Neural cell (in vitro differentiated cells): ENCODE measurements at regions not wholly inside any gene's neighbourhood (a gene's known extent, or its start where the extent isn't known, plus 50 kb on each side); places are given as distances from the start of the nearest gene placed in this dataset.

Source experiments
- H2AFZ ChIP-seq: fragments of 200-600, 300-800 bp; sonication (generic), shearing (Covaris generic); 2 replicates; pipeline ENCODE4 v1.6.0; 2014; ENCODE audit warnings: low read depth, mild to moderate bottlenecking, antibody characterized with exemption, low read length, moderate library complexity
- H3F3A ChIP-seq: fragments of 200-600 bp; shearing (Covaris generic); 2 replicates; pipeline ENCODE4 v1.6.1; 2016; ENCODE audit warnings: mild to moderate bottlenecking, moderate library complexity, mixed read lengths, antibody characterized with exemption, low read length; ENCODE audit not compliant: insufficient read depth, poor library complexity, severe bottlenecking
- H3K27ac ChIP-seq: fragments of 200-600, 300-800 bp; sonication (generic), shearing (Covaris generic); 2 replicates; pipeline ENCODE4 v1.5.1; 2014; ENCODE audit warnings: mild to moderate bottlenecking, low read length, moderate library complexity
- H3K27me3 ChIP-seq: fragments of 300-800, 200-600 bp; sonication (generic), shearing (Covaris generic); 2 replicates; pipeline ENCODE4 v1.6.0; 2014; ENCODE audit warnings: mild to moderate bottlenecking, low read depth, low read length, moderate library complexity; ENCODE audit not compliant: insufficient read depth
- H3K36me3 ChIP-seq: fragments of 300-800, 200-600 bp; sonication (generic), shearing (Covaris generic); 2 replicates; pipeline ENCODE4 v1.5.1; 2014; ENCODE audit warnings: mild to moderate bottlenecking, antibody characterized with exemption, low read length, moderate library complexity; ENCODE audit not compliant: insufficient read depth
- H3K4me2 ChIP-seq: fragments of 300-800, 200-600 bp; sonication (generic), shearing (Covaris generic); 2 replicates; pipeline ENCODE4 v1.6.0; 2014; ENCODE audit warnings: mild to moderate bottlenecking, low read length
- H3K4me3 ChIP-seq: fragments of 300-800, 200-600 bp; sonication (generic), shearing (Covaris generic); 2 replicates; pipeline ENCODE4 v1.5.1; 2014; ENCODE audit warnings: mild to moderate bottlenecking, low read length, moderate library complexity
- H3K79me2 ChIP-seq: fragments of 200-600 bp; shearing (Covaris generic); replicated peaks from 2 replicates; pipeline ENCODE4 v1.6.0; 2014; ENCODE audit warnings: mild to moderate bottlenecking, low read length, moderate library complexity; ENCODE audit not compliant: insufficient read depth
- H3K9ac ChIP-seq: fragments of 300-800, 200-600 bp; sonication (generic), shearing (Covaris generic); 2 replicates; pipeline ENCODE4 v1.6.1; 2016; ENCODE audit warnings: mild to moderate bottlenecking, low read length, mixed read lengths
- H3K9me2 ChIP-seq: fragments of 200-600 bp; shearing (Covaris generic); 2 replicates; pipeline ENCODE4 v1.6.1; 2016; ENCODE audit warnings: mild to moderate bottlenecking, low read length, mixed read lengths; ENCODE audit not compliant: insufficient read depth
- H3K9me3 ChIP-seq: fragments of 200-600, 300-800 bp; sonication (generic), shearing (Covaris generic); 2 replicates; pipeline ENCODE4 v1.6.1; 2016; ENCODE audit warnings: mild to moderate bottlenecking, mixed run types, low read length, moderate library complexity, mixed read lengths
- H4K20me1 ChIP-seq: fragments of 200-600 bp; shearing (Covaris generic); 2 replicates; pipeline ENCODE4 v1.6.1; 2016; ENCODE audit warnings: mild to moderate bottlenecking, mixed run types; ENCODE audit not compliant: insufficient read depth
- EP300 ChIP-seq: fragments of 450-650 bp; conservative IDR thresholded peaks from 2 replicates; pipeline ENCODE4 v1.6.1; 2014; ENCODE audit warnings: antibody characterized with exemption, mild to moderate bottlenecking, moderate library complexity; ENCODE audit not compliant: poor library complexity, severe bottlenecking
- EZH2 ChIP-seq: fragments of 200-600, 300-800 bp; shearing (Covaris generic), sonication (generic); IDR thresholded peaks from 2 replicates; pipeline ENCODE4 v1.6.1; 2014; ENCODE audit warnings: antibody characterized with exemption, low read length, borderline replicate concordance, mild to moderate bottlenecking; ENCODE audit not compliant: insufficient read depth, poor library complexity, severe bottlenecking
- MXI1 ChIP-seq: fragments of 450-650 bp; conservative IDR thresholded peaks from 2 replicates; pipeline ENCODE4 v1.6.1; 2014; ENCODE audit warnings: antibody characterized with exemption, mild to moderate bottlenecking; ENCODE audit not compliant: poor library complexity, severe bottlenecking
- POLR2AphosphoS5 ChIP-seq: IDR thresholded peaks from 2 replicates; pipeline ENCODE4 v1.6.1; 2012
- RAD21 ChIP-seq: fragments of 450-650 bp; conservative IDR thresholded peaks from 2 replicates; pipeline ENCODE4 v1.6.1; 2014; ENCODE audit warnings: antibody characterized with exemption, mild to moderate bottlenecking, moderate library complexity
- SMC3 ChIP-seq: fragments of 450-650 bp; conservative IDR thresholded peaks from 2 replicates; pipeline ENCODE4 v1.6.1; 2014; ENCODE audit warnings: antibody characterized with exemption, mild to moderate bottlenecking, moderate library complexity; ENCODE audit not compliant: poor library complexity
- TAF1 ChIP-seq: IDR thresholded peaks from 2 replicates; pipeline ENCODE4 v1.6.1; 2012; ENCODE audit warnings: low read depth
- TF ChIP-seq, protein P1 (sequence below): fragments of 450-650 bp; IDR thresholded peaks from 2 replicates; pipeline ENCODE4 v1.5.1; 2014; ENCODE audit warnings: antibody characterized with exemption, mild to moderate bottlenecking, moderate library complexity; ENCODE audit not compliant: poor library complexity, severe bottlenecking
- TF ChIP-seq, protein P2 (sequence below): IDR thresholded peaks from 2 replicates; pipeline ENCODE4 v1.6.1; 2012; ENCODE audit warnings: borderline replicate concordance

DNA sequence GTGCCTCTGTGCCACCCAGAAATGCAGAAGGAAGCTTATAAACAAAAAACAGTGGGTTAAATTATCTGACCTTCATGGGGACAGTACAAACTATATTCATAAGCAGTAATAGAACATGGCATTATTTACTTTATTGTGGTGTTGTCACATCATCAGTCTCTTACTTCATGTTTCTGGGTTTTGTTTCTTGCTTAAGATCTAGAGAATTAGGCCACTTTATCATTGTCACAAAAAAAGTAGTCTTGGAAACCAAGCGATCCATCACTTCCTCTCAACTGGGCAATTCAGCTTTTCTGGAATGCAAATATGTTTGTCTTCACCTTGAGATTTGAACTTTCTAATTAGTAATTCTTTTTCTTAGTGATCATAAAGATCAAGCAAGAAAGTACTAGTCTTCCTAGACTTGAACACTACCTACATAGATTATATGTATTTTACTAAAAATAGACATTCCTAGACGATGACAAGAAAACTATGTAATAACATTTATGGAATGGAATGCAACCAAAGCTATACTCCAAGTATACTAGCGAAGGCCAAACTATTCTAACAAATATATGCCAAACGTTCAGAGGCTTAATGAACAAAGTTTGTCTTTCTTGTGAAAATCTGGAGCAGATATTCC, 363.4 kb downstream of the DAD1 start:
- no peaks in the 10 kb centered on the region for H3K9me2 ChIP-seq
- H2AFZ ChIP-seq: no peak overlapping the region
- no peak overlapping the region for H3K27ac ChIP-seq
- no peak overlapping the region for H3K4me3 ChIP-seq
- no peaks in the 10 kb centered on the region for H4K20me1 ChIP-seq
- no peak overlapping the region for H3K9ac ChIP-seq
- H3K36me3 ChIP-seq: no peaks in the 10 kb centered on the region
- TF ChIP-seq POLR2AphosphoS5: no peak
- no peak for TF ChIP-seq SMC3
- TF ChIP-seq MXI1: no peak
- TF ChIP-seq, protein P1, sequence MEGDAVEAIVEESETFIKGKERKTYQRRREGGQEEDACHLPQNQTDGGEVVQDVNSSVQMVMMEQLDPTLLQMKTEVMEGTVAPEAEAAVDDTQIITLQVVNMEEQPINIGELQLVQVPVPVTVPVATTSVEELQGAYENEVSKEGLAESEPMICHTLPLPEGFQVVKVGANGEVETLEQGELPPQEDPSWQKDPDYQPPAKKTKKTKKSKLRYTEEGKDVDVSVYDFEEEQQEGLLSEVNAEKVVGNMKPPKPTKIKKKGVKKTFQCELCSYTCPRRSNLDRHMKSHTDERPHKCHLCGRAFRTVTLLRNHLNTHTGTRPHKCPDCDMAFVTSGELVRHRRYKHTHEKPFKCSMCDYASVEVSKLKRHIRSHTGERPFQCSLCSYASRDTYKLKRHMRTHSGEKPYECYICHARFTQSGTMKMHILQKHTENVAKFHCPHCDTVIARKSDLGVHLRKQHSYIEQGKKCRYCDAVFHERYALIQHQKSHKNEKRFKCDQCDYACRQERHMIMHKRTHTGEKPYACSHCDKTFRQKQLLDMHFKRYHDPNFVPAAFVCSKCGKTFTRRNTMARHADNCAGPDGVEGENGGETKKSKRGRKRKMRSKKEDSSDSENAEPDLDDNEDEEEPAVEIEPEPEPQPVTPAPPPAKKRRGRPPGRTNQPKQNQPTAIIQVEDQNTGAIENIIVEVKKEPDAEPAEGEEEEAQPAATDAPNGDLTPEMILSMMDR: no peak
- TF ChIP-seq RAD21: no peak
- no peak for TF ChIP-seq EP300
- TF ChIP-seq TAF1: no peak
- TF ChIP-seq EZH2: no peak
- TF ChIP-seq, protein P2, sequence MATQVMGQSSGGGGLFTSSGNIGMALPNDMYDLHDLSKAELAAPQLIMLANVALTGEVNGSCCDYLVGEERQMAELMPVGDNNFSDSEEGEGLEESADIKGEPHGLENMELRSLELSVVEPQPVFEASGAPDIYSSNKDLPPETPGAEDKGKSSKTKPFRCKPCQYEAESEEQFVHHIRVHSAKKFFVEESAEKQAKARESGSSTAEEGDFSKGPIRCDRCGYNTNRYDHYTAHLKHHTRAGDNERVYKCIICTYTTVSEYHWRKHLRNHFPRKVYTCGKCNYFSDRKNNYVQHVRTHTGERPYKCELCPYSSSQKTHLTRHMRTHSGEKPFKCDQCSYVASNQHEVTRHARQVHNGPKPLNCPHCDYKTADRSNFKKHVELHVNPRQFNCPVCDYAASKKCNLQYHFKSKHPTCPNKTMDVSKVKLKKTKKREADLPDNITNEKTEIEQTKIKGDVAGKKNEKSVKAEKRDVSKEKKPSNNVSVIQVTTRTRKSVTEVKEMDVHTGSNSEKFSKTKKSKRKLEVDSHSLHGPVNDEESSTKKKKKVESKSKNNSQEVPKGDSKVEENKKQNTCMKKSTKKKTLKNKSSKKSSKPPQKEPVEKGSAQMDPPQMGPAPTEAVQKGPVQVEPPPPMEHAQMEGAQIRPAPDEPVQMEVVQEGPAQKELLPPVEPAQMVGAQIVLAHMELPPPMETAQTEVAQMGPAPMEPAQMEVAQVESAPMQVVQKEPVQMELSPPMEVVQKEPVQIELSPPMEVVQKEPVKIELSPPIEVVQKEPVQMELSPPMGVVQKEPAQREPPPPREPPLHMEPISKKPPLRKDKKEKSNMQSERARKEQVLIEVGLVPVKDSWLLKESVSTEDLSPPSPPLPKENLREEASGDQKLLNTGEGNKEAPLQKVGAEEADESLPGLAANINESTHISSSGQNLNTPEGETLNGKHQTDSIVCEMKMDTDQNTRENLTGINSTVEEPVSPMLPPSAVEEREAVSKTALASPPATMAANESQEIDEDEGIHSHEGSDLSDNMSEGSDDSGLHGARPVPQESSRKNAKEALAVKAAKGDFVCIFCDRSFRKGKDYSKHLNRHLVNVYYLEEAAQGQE: no peak
- H3K27me3 ChIP-seq: no peaks in the 10 kb centered on the region
- no peaks in the 10 kb centered on the region for H3K79me2 ChIP-seq
- H3K4me2 ChIP-seq: no peak overlapping the region
- H3F3A ChIP-seq: no peaks in the 10 kb centered on the region
- H3K9me3 ChIP-seq: no peaks in the 10 kb centered on the region

DNA sequence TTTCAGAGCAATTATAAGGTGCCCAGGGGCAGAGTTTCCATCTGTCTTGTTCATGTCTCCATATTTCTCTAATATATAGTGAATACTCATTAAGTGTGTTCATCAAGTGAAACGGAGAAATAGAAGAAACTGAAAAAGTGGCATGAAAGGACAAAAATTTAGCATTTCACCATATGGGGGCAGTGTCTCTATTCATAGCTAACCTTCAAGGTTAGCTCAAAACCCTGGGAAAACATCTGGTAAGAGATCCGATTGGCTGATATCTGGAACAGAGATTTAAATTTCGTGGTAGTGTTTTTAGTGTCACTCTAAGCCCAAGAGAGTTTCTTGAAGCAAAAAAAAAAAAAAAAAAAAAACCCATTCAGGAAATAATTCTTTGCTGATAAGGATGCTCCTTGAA, 367.5 kb downstream of the DAD1 start:
- Histone ChIP-seq H3K79me2 (no peaks in the 10 kb centered on the region), H3K4me2 (no peak overlapping the region), H3F3A (no peaks in the 10 kb centered on the region), H2AFZ (no peak overlapping the region), H3K9me3 (no peaks in the 10 kb centered on the region), H3K9ac (no peak overlapping the region), H3K4me3 (no peak overlapping the region), H3K27me3 (no peaks in the 10 kb centered on the region), H3K27ac (no peak overlapping the region), H4K20me1 (no peaks in the 10 kb centered on the region), H3K9me2 (no peaks in the 10 kb centered on the region), H3K36me3 (no peaks in the 10 kb centered on the region)
- TF ChIP-seq, protein P1: no peak
- TF ChIP-seq MXI1 (no peak), RAD21 (no peak), POLR2AphosphoS5 (no peak), EP300 (no peak), TAF1 (no peak), EZH2 (no peak), SMC3 (no peak)
- TF ChIP-seq, protein P2: no peak
